ENCODE measurements at regions not wholly inside any gene's neighbourhood (a gene's known extent, or its start where the extent isn't known, plus 50 kb on each side); places are given as distances from the start of the nearest gene placed in this dataset.

DNA sequence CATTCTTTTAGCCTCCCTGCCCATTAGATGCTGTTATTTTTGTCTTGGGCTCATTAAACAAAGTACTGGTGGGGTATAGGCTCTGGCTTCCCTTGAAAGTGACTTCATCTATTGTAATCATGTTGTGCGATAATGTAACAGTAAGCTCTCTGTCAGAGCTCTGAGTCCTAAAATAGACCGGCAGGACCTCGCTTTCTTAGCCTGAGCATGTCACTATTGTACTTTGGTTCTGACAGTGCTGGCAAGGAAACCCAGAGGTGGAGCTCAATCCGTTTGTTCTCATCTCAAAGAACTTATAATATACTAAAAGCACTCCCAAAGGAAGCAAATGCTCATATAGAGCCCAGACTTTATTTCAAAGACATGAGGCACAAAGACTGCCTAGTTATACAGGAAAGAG is 339.1 kb upstream of the CCNH start:
- DNase-seq (ENCODE audit: low spot score in 2 of 2), result no peak
- no peak overlapping the region for H3K4me3 ChIP-seq
- H3K27me3 ChIP-seq, result peaks cover 0 to 4% of the 10 kb centered on the region in 2 donors
- no peaks in the 10 kb centered on the region for H3K36me3 ChIP-seq
- H3K9me3 ChIP-seq, result no peaks in the 10 kb centered on the region
- no peaks in the 10 kb centered on the region for H3K4me1 ChIP-seq
- H3K27ac ChIP-seq, result no peak overlapping the region
- TF ChIP-seq, protein P1, sequence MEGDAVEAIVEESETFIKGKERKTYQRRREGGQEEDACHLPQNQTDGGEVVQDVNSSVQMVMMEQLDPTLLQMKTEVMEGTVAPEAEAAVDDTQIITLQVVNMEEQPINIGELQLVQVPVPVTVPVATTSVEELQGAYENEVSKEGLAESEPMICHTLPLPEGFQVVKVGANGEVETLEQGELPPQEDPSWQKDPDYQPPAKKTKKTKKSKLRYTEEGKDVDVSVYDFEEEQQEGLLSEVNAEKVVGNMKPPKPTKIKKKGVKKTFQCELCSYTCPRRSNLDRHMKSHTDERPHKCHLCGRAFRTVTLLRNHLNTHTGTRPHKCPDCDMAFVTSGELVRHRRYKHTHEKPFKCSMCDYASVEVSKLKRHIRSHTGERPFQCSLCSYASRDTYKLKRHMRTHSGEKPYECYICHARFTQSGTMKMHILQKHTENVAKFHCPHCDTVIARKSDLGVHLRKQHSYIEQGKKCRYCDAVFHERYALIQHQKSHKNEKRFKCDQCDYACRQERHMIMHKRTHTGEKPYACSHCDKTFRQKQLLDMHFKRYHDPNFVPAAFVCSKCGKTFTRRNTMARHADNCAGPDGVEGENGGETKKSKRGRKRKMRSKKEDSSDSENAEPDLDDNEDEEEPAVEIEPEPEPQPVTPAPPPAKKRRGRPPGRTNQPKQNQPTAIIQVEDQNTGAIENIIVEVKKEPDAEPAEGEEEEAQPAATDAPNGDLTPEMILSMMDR (IDR thresholded peaks at IDR 0.05), result no peak
- no peak for TF ChIP-seq POLR2AphosphoS5 (IDR thresholded peaks at IDR 0.05)
- intact Hi-C loops (cut with DNase I; ENCODE audit: low total_unique reads), result no loop called here

DNA sequence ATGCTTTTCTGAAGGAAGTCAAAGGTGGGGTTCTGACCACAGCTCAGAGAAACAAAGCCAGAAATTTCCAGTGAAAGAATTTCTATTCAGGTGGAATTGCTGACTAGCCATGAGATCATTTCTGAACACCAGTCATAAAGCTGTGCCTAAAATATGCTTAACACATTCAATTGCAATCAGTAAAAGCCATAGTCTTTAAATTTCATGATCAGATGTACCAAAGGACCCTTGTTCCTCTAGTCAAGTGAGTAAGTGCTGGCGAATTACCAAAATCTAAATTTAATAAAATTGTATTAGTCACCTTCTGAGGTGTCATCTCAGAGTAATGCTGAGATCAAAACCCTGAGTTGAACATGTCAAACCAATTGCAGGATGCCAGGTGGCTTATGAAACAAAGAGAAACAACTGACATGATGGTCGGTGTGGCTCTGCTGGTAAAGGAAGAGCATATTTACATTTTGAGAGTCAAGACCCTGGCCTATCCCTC is 334.2 kb upstream of the CCNH start:
- Histone ChIP-seq H3K36me3 (no peaks in the 10 kb centered on the region), H3K27ac (no peak overlapping the region), H3K4me1 (no peaks in the 10 kb centered on the region), H3K27me3 (no peaks in the 10 kb centered on the region), H3K4me3 (no peak overlapping the region), H3K9me3 (no peaks in the 10 kb centered on the region)
- TF ChIP-seq POLR2A (IDR thresholded peaks at IDR 0.05) (no peak), POLR2AphosphoS5 (IDR thresholded peaks at IDR 0.05) (no peak)
- TF ChIP-seq, protein P1 (IDR thresholded peaks at IDR 0.05), result no peak
- DNase-seq (ENCODE audit: low spot score in 2 of 2), result no peak
- intact Hi-C loops (cut with DNase I; ENCODE audit: low total_unique reads), result no loop called here

DNA sequence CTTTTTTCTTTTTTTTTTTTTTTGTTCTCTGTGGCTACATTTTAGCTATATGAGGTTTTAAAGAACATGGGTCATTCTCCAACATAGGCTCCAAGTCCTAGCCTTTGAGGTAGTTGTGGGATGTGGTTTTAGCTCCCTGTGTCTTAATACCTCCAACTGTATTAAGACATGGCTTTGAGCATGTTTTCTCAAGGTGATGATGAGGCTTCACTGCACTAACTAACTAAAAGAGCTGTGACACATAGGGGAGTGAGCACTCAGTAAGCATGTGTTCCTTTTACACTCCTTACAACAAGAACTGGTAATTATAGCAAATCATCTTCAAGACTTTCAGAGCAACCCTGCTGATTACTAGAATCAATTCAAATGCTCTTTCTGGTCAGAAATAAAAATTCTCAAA is 333.6 kb upstream of the CCNH start:
- DNase-seq (ENCODE audit: low spot score in 2 of 2), result no peak
- H3K27me3 ChIP-seq, result no peaks in the 10 kb centered on the region
- intact Hi-C loops (cut with DNase I; ENCODE audit: low total_unique reads), result no loop called here
- no peaks in the 10 kb centered on the region for H3K36me3 ChIP-seq
- no peaks in the 10 kb centered on the region for H3K9me3 ChIP-seq
- H3K27ac ChIP-seq, result no peak overlapping the region
- H3K4me3 ChIP-seq, result no peak overlapping the region
- no peak for TF ChIP-seq POLR2AphosphoS5 (IDR thresholded peaks at IDR 0.05)
- no peak for TF ChIP-seq POLR2A (IDR thresholded peaks at IDR 0.05)
- TF ChIP-seq, protein P1 (IDR thresholded peaks at IDR 0.05), result no peak
- no peaks in the 10 kb centered on the region for H3K4me1 ChIP-seq

DNA sequence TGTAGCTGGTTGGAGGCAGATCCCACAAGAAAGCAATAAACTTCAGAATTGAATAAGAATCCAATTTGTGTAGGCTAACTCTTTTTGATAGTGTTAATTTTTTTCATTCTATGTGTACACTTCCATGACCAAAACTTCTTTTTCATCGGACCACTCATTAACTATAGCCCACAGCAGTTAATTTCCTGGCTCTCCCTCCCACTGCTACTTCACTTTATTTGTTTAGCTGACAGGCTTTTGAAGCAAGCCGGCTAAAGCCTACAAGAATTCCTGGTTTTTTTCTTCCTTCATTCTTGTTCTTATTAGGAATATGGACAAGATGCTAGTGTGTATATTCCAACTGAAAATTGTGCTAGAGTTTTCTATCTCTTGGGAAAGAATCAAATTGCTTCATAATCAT is 329.2 kb upstream of the CCNH start:
- DNase-seq (ENCODE audit: low spot score in 2 of 2), result no peak
- intact Hi-C loops (cut with DNase I; ENCODE audit: low total_unique reads), result no loop called here
- TF ChIP-seq POLR2A (IDR thresholded peaks at IDR 0.05) (no peak), POLR2AphosphoS5 (IDR thresholded peaks at IDR 0.05) (no peak)
- TF ChIP-seq, protein P1 (IDR thresholded peaks at IDR 0.05), result no peak
- no peaks in the 10 kb centered on the region for H3K27me3 ChIP-seq
- no peaks in the 10 kb centered on the region for H3K9me3 ChIP-seq
- H3K4me1 ChIP-seq, result no peaks in the 10 kb centered on the region
- no peaks in the 10 kb centered on the region for H3K36me3 ChIP-seq
- H3K27ac ChIP-seq, result no peak overlapping the region
- no peak overlapping the region for H3K4me3 ChIP-seq

DNA sequence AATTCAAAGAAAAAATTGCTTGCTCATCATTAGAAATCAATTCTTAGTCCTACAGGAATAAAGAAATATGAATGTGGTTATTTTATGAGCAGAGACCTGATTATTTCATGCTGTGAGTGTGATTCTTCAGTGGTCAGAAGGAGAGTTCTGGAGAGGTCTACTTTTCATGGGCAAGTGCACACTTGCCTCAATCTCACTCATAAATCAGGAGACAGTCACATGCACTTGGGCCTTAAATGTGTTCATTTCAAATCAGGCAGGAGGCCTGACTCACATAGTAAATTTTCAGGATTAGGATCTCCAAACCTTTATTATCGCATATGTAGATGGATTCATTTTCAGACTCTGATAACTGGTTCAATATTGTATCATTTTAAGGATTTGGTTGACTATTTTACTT is 323.2 kb upstream of the CCNH start:
- DNase-seq (ENCODE audit: low spot score in 2 of 2), result no peak
- TF ChIP-seq, protein P1 (IDR thresholded peaks at IDR 0.05), result no peak
- TF ChIP-seq POLR2AphosphoS5 (IDR thresholded peaks at IDR 0.05), result no peak
- no peak for TF ChIP-seq POLR2A (IDR thresholded peaks at IDR 0.05)
- Histone ChIP-seq H3K36me3 (no peaks in the 10 kb centered on the region), H3K27me3 (no peaks in the 10 kb centered on the region), H3K9me3 (no peaks in the 10 kb centered on the region), H3K27ac (no peak overlapping the region), H3K4me3 (no peak overlapping the region), H3K4me1 (no peaks in the 10 kb centered on the region)
- intact Hi-C loops (cut with DNase I; ENCODE audit: low total_unique reads), result no loop called here

Measured in breast epithelium (tissue), 4 donors.